ENCODE measurements at regions not wholly inside any gene's neighbourhood (a gene's known extent, or its start where the extent isn't known, plus 50 kb on each side); places are given as distances from the start of the nearest gene placed in this dataset.

GRCh38 chr7:109864230-109864629, 1226.7 kb upstream of the LRRN3 start:
- no peak overlapping the region for H3K9ac ChIP-seq (ENCODE audit: low read length)
- H3K9me2 ChIP-seq (replicated peaks; ENCODE audit: insufficient read depth, low read length): no peaks in the 10 kb centered on the region
- no peaks in the 10 kb centered on the region for H3F3A ChIP-seq (ENCODE audit: insufficient read depth, low read length)
- TF ChIP-seq EZH2phosphoT487 (IDR thresholded peaks at IDR 0.05; ENCODE audit: low read length): no peak
- no peaks in the 10 kb centered on the region for H3K9me3 ChIP-seq (replicated peaks; ENCODE audit: insufficient read depth, low read length)
- DNase-seq: no peak
- no peaks in the 10 kb centered on the region for H4K20me1 ChIP-seq (ENCODE audit: insufficient read depth, low read length)
- H3K27ac ChIP-seq (ENCODE audit: low read length): no peak overlapping the region
- no peaks in the 10 kb centered on the region for H3K4me1 ChIP-seq (ENCODE audit: low read length)
- no peak overlapping the region for H2AFZ ChIP-seq (ENCODE audit: low read length)
- H3K4me2 ChIP-seq (ENCODE audit: low read depth, low read length): no peak overlapping the region
- no peaks in the 10 kb centered on the region for H3K79me2 ChIP-seq (ENCODE audit: low read length)
- no peaks in the 10 kb centered on the region for H3K27me3 ChIP-seq (replicated peaks; ENCODE audit: insufficient read depth, low read length)
- H3K4me3 ChIP-seq (ENCODE audit: low read length): no peak overlapping the region
- H3K36me3 ChIP-seq (replicated peaks; ENCODE audit: insufficient read depth, low read length): no peaks in the 10 kb centered on the region

DNA sequence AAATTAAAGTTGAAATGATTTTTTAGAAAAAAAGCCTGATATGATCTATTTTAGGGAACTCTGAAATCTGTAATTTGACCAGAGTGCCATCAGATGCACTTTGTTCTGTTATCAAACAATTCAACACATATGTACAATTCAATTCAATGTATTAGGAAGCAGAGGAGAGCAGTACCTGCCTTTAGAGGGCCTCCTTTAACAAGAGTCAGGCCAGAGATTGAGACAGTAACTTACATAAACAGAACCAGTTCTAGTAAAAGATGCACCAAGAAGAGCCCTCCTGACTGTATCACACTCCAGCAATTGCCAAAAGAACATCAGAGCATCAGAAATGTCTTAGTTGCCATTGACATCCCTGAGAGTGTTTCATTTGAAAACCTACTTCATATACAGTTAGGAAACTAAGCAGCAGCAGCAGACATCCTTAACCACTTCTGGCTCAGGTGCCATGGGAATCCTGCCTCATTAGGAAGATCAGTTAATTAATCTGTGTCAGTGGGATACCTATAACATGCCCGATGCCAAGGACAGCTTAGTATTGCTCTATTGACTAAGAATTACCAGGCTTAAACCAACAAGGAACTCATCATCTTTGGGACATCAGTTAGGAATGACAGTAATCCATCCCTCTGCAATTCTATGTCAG, 1222.6 kb upstream of the LRRN3 start:
- H3K9ac ChIP-seq (ENCODE audit: low read length): no peak overlapping the region
- H3K9me2 ChIP-seq (replicated peaks; ENCODE audit: insufficient read depth, low read length): no peaks in the 10 kb centered on the region
- no peaks in the 10 kb centered on the region for H3K79me2 ChIP-seq (ENCODE audit: low read length)
- H4K20me1 ChIP-seq (ENCODE audit: insufficient read depth, low read length): no peaks in the 10 kb centered on the region
- H3K4me3 ChIP-seq (ENCODE audit: low read length): no peak overlapping the region
- no peak for DNase-seq
- no peak overlapping the region for H3K27ac ChIP-seq (ENCODE audit: low read length)
- no peak overlapping the region for H3K4me2 ChIP-seq (ENCODE audit: low read depth, low read length)
- no peaks in the 10 kb centered on the region for H3F3A ChIP-seq (ENCODE audit: insufficient read depth, low read length)
- TF ChIP-seq EZH2 (optimal IDR thresholded peaks at IDR 0.05; ENCODE audit: low read depth, low read length) (no peak), EZH2phosphoT487 (IDR thresholded peaks at IDR 0.05; ENCODE audit: low read length) (no peak)
- TF ChIP-seq, protein P1, sequence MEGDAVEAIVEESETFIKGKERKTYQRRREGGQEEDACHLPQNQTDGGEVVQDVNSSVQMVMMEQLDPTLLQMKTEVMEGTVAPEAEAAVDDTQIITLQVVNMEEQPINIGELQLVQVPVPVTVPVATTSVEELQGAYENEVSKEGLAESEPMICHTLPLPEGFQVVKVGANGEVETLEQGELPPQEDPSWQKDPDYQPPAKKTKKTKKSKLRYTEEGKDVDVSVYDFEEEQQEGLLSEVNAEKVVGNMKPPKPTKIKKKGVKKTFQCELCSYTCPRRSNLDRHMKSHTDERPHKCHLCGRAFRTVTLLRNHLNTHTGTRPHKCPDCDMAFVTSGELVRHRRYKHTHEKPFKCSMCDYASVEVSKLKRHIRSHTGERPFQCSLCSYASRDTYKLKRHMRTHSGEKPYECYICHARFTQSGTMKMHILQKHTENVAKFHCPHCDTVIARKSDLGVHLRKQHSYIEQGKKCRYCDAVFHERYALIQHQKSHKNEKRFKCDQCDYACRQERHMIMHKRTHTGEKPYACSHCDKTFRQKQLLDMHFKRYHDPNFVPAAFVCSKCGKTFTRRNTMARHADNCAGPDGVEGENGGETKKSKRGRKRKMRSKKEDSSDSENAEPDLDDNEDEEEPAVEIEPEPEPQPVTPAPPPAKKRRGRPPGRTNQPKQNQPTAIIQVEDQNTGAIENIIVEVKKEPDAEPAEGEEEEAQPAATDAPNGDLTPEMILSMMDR (IDR thresholded peaks at IDR 0.05; ENCODE audit: low read length): no peak
- H2AFZ ChIP-seq (ENCODE audit: low read length): no peak overlapping the region
- no peaks in the 10 kb centered on the region for H3K27me3 ChIP-seq (replicated peaks; ENCODE audit: insufficient read depth, low read length)
- H3K36me3 ChIP-seq (replicated peaks; ENCODE audit: insufficient read depth, low read length): no peaks in the 10 kb centered on the region
- no peaks in the 10 kb centered on the region for H3K4me1 ChIP-seq (ENCODE audit: low read length)
- H3K9me3 ChIP-seq (replicated peaks; ENCODE audit: insufficient read depth, low read length): no peaks in the 10 kb centered on the region

GRCh38 chr7:109873296-109873695, 1217.6 kb upstream of the LRRN3 start:
- H3F3A ChIP-seq (ENCODE audit: insufficient read depth, low read length): no peaks in the 10 kb centered on the region
- TF ChIP-seq EZH2phosphoT487 (IDR thresholded peaks at IDR 0.05; ENCODE audit: low read length) (no peak), EZH2 (optimal IDR thresholded peaks at IDR 0.05; ENCODE audit: low read depth, low read length) (no peak)
- TF ChIP-seq, protein P1 (IDR thresholded peaks at IDR 0.05; ENCODE audit: low read length): no peak
- H3K9me2 ChIP-seq (replicated peaks; ENCODE audit: insufficient read depth, low read length): no peaks in the 10 kb centered on the region
- no peaks in the 10 kb centered on the region for H3K36me3 ChIP-seq (replicated peaks; ENCODE audit: insufficient read depth, low read length)
- H3K4me2 ChIP-seq (ENCODE audit: low read depth, low read length): no peak overlapping the region
- no peak overlapping the region for H3K4me3 ChIP-seq (ENCODE audit: low read length)
- no peak overlapping the region for H3K27ac ChIP-seq (ENCODE audit: low read length)
- no peaks in the 10 kb centered on the region for H3K4me1 ChIP-seq (ENCODE audit: low read length)
- no peaks in the 10 kb centered on the region for H3K79me2 ChIP-seq (ENCODE audit: low read length)
- H3K27me3 ChIP-seq (replicated peaks; ENCODE audit: insufficient read depth, low read length): no peaks in the 10 kb centered on the region
- H2AFZ ChIP-seq (ENCODE audit: low read length): no peak overlapping the region
- no peaks in the 10 kb centered on the region for H4K20me1 ChIP-seq (ENCODE audit: insufficient read depth, low read length)
- DNase-seq: no peak
- H3K9me3 ChIP-seq (replicated peaks; ENCODE audit: insufficient read depth, low read length): no peaks in the 10 kb centered on the region
- H3K9ac ChIP-seq (ENCODE audit: low read length): no peak overlapping the region

DNA sequence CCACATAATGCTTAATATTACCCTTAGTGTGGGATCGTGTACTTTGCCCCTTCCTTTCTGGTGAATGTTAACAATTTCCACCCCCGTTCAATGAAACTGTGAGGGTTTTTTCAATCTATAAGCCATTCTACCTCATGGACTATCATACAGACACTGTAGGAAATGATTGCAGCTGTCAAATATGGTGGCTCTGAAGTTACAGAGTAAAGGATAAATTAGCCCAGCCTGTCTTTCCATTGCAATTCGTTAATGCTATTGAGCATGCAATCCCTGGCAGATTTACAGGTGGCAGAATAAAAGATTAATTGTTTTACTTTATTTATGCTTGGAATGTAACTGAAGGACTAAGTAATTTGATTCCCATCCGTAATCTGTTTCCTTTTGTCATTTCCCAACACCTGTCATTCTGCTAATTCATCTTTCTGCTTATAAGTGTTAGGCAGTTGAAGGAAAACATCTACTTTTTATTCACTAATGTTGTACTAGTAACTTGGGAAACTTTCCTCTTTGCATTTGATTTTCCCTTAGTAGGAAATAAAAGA, 1211.6 kb upstream of the LRRN3 start:
- no peaks in the 10 kb centered on the region for H3K9me3 ChIP-seq (replicated peaks; ENCODE audit: insufficient read depth, low read length)
- H3K9me2 ChIP-seq (replicated peaks; ENCODE audit: insufficient read depth, low read length): no peaks in the 10 kb centered on the region
- H3K79me2 ChIP-seq (ENCODE audit: low read length): no peaks in the 10 kb centered on the region
- H3K4me3 ChIP-seq (ENCODE audit: low read length): no peak overlapping the region
- no peaks in the 10 kb centered on the region for H3K27me3 ChIP-seq (replicated peaks; ENCODE audit: insufficient read depth, low read length)
- no peak overlapping the region for H2AFZ ChIP-seq (ENCODE audit: low read length)
- H3K36me3 ChIP-seq (replicated peaks; ENCODE audit: insufficient read depth, low read length): no peaks in the 10 kb centered on the region
- no peak overlapping the region for H3K9ac ChIP-seq (ENCODE audit: low read length)
- H4K20me1 ChIP-seq (ENCODE audit: insufficient read depth, low read length): no peaks in the 10 kb centered on the region
- H3F3A ChIP-seq (ENCODE audit: insufficient read depth, low read length): no peaks in the 10 kb centered on the region
- DNase-seq: no peak
- TF ChIP-seq, protein P1 (IDR thresholded peaks at IDR 0.05; ENCODE audit: low read length): no peak
- TF ChIP-seq EZH2 (optimal IDR thresholded peaks at IDR 0.05; ENCODE audit: low read depth, low read length): no peak
- no peak for TF ChIP-seq EZH2phosphoT487 (IDR thresholded peaks at IDR 0.05; ENCODE audit: low read length)
- no peak overlapping the region for H3K27ac ChIP-seq (ENCODE audit: low read length)
- no peaks in the 10 kb centered on the region for H3K4me1 ChIP-seq (ENCODE audit: low read length)
- H3K4me2 ChIP-seq (ENCODE audit: low read depth, low read length): no peak overlapping the region

Measured in MM.1S (cell line).